NT2/D1 (cell line): ENCODE measurements at regions not wholly inside any gene's neighbourhood (a gene's known extent, or its start where the extent isn't known, plus 50 kb on each side); places are given as distances from the start of the nearest gene placed in this dataset.

Experiments
- SUZ12 ChIP-seq: IDR thresholded peaks from 2 replicates; pipeline ENCODE4 v1.6.1; 2011; ENCODE audit not compliant: insufficient read length, insufficient read depth; ENCODE audit errors: extremely low read depth
- YY1 ChIP-seq: IDR thresholded peaks from 2 replicates; pipeline ENCODE4 v1.6.1; 2011; ENCODE audit not compliant: insufficient read length, insufficient read depth
- ZNF274 ChIP-seq: IDR thresholded peaks from 2 replicates; pipeline ENCODE4 v1.6.1; 2011; ENCODE audit warnings: mild to moderate bottlenecking, low read depth, low read length

GRCh38 chr1:88179943-88180342, 504.1 kb upstream of the PKN2 start:
- TF ChIP-seq YY1 (no peak), ZNF274 (no peak), SUZ12 (no peak)
